HL-60 (cell line): ENCODE measurements at regions not wholly inside any gene's neighbourhood (a gene's known extent, or its start where the extent isn't known, plus 50 kb on each side); places are given as distances from the start of the nearest gene placed in this dataset.

Source experiments
- DNase-seq, 2 experiments: peaks; one replicate each; pipeline ENCODE4 v3.0.0-alpha.2; 2010 to 2020; ENCODE audit warnings: low read depth in 1 of 2, low spot score in 1 of 2
- H3K27ac ChIP-seq: fragments of 250-450 bp; sonication (Bioruptor Pico); replicated peaks from 2 replicates; pipeline ENCODE4 v1.5.1; 2020; ENCODE audit warnings: mild to moderate bottlenecking, moderate library complexity
- H3K27me3 ChIP-seq: fragments of 250-450 bp; sonication (Bioruptor Pico); 2 replicates; pipeline ENCODE4 v1.5.1; 2021; ENCODE audit warnings: mild to moderate bottlenecking, moderate library complexity; ENCODE audit not compliant: insufficient read depth, poor library complexity, severe bottlenecking
- H3K4me3 ChIP-seq: replicated peaks from 2 replicates; pipeline ENCODE4 v1.5.1; 2011; ENCODE audit warnings: mild to moderate bottlenecking, control low read depth, low read length; ENCODE audit not compliant: insufficient read depth
- GABPA ChIP-seq: IDR thresholded peaks from 2 replicates; pipeline ENCODE4 v1.6.1; 2012; ENCODE audit warnings: low read depth
- POLR2AphosphoS5 ChIP-seq: IDR thresholded peaks from 2 replicates; pipeline ENCODE4 v1.6.1; 2012; ENCODE audit warnings: low read depth
- SPI1 ChIP-seq: IDR thresholded peaks from 2 replicates; pipeline ENCODE4 v1.6.1; 2012; ENCODE audit warnings: low read depth, mild to moderate bottlenecking, borderline replicate concordance
- TF ChIP-seq, protein P1 (sequence below): IDR thresholded peaks from 2 replicates; pipeline ENCODE4 v1.6.1; 2012; ENCODE audit warnings: low read depth; ENCODE audit not compliant: insufficient replicate concordance
- TF ChIP-seq, protein P2 (sequence below): IDR thresholded peaks from one replicate; pipeline ENCODE4 v1.5.1; 2011; ENCODE audit warnings: low read length, control low read depth, inconsistent platforms; ENCODE audit not compliant: insufficient read depth

DNA sequence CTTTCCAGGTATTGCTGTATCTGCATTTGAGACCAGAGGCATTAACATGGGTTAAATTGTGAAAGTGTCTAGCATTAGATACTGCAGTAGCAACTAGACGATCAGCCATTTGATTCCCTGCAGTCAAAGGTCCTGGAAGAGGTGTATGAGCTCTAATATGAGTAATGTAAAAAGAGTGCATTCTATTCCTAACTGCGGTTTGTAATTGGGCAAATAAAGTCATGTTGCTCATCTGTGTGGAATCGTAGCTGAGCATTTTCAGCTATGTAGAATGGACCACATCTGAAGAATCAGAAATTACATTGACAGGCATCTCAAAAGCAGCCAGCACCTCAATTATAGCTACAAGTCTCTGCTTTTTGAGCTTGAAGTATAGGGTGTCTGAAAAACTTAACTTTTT lies 157.6 kb downstream of the ZNF518B start:
- H3K4me3 ChIP-seq: no peak overlapping the region
- DNase-seq: no peak
- peaks cover 2% of the 10 kb centered on the region for H3K27me3 ChIP-seq
- H3K27ac ChIP-seq: no peak overlapping the region
- TF ChIP-seq, protein P1, sequence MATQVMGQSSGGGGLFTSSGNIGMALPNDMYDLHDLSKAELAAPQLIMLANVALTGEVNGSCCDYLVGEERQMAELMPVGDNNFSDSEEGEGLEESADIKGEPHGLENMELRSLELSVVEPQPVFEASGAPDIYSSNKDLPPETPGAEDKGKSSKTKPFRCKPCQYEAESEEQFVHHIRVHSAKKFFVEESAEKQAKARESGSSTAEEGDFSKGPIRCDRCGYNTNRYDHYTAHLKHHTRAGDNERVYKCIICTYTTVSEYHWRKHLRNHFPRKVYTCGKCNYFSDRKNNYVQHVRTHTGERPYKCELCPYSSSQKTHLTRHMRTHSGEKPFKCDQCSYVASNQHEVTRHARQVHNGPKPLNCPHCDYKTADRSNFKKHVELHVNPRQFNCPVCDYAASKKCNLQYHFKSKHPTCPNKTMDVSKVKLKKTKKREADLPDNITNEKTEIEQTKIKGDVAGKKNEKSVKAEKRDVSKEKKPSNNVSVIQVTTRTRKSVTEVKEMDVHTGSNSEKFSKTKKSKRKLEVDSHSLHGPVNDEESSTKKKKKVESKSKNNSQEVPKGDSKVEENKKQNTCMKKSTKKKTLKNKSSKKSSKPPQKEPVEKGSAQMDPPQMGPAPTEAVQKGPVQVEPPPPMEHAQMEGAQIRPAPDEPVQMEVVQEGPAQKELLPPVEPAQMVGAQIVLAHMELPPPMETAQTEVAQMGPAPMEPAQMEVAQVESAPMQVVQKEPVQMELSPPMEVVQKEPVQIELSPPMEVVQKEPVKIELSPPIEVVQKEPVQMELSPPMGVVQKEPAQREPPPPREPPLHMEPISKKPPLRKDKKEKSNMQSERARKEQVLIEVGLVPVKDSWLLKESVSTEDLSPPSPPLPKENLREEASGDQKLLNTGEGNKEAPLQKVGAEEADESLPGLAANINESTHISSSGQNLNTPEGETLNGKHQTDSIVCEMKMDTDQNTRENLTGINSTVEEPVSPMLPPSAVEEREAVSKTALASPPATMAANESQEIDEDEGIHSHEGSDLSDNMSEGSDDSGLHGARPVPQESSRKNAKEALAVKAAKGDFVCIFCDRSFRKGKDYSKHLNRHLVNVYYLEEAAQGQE: no peak
- TF ChIP-seq, protein P2, sequence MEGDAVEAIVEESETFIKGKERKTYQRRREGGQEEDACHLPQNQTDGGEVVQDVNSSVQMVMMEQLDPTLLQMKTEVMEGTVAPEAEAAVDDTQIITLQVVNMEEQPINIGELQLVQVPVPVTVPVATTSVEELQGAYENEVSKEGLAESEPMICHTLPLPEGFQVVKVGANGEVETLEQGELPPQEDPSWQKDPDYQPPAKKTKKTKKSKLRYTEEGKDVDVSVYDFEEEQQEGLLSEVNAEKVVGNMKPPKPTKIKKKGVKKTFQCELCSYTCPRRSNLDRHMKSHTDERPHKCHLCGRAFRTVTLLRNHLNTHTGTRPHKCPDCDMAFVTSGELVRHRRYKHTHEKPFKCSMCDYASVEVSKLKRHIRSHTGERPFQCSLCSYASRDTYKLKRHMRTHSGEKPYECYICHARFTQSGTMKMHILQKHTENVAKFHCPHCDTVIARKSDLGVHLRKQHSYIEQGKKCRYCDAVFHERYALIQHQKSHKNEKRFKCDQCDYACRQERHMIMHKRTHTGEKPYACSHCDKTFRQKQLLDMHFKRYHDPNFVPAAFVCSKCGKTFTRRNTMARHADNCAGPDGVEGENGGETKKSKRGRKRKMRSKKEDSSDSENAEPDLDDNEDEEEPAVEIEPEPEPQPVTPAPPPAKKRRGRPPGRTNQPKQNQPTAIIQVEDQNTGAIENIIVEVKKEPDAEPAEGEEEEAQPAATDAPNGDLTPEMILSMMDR: no peak
- TF ChIP-seq SPI1: no peak
- TF ChIP-seq POLR2AphosphoS5: no peak

DNA sequence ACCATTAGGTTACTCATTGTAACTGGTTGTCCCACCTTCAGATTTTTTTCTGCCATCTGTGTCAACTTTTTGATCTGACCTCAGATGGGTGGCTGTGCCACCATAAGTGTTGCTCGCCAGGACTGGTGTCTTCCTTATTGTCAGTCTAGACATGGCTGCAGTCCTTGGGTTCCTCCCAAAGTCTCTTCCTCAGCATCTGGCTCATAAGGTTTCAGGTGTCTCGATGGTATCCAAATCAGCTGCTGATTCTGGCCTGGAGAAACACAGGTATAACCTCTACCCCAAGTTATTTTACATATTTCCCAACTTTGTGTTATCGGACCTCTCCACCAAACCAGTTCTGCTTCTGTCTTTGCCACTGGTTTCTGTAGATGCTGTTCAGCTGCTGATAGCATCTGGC lies 158.5 kb downstream of the ZNF518B start:
- Histone ChIP-seq H3K4me3 (no peak overlapping the region), H3K27me3 (peaks cover 2% of the 10 kb centered on the region), H3K27ac (no peak overlapping the region)
- no peak for DNase-seq
- TF ChIP-seq GABPA: no peak
- TF ChIP-seq, protein P2: no peak
- TF ChIP-seq SPI1: no peak
- no peak for TF ChIP-seq POLR2AphosphoS5
- TF ChIP-seq, protein P1: no peak

DNA sequence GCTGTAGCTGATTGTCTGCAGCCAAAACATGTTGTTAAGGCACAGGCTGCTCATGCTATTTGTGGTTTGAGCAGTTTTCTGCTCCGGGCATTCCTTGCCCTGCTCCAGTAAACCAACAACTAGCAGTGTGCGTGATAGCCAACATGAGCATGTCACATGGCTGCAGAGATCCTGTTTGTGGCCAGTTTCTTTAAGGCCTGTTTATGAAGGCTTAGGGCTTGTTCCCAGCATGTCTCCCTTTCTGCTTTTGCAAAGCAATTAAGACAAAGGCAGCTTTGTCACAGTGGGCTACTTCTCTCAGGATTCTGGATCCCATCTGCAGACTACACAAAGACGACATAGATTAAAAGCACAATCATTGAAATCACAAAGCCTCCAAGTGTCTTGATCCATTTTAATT lies 160.5 kb downstream of the ZNF518B start:
- TF ChIP-seq, protein P2: no peak
- TF ChIP-seq SPI1 (no peak), POLR2AphosphoS5 (no peak), GABPA (no peak)
- TF ChIP-seq, protein P1: no peak
- no peak overlapping the region for H3K4me3 ChIP-seq
- no peak for DNase-seq
- H3K27me3 ChIP-seq: peaks cover 2% of the 10 kb centered on the region
- H3K27ac ChIP-seq: no peak overlapping the region
